Small intestine (tissue), 7 donors: ENCODE measurements at regions not wholly inside any gene's neighbourhood (a gene's known extent, or its start where the extent isn't known, plus 50 kb on each side); places are given as distances from the start of the nearest gene placed in this dataset.

Experiments
- DNase-seq, 2 donors: peaks; one replicate each; pipeline versions ENCODE4 v3.0.0 to v3.0.0-alpha.2; 2013
- FAIRE-seq: peaks from 2 replicates; lab custom pipeline; 2012; peaks lifted over from hg19 to GRCh38; lab: Jason Lieb, UNC
- H3K27ac ChIP-seq, 3 donors: one replicate each; pipeline ENCODE4 v1.5.1; 2013; ENCODE audit warnings: low read length in 2 of 3, mild to moderate bottlenecking in 2 of 3, control low read depth in 1 of 3, inconsistent platforms in 1 of 3, low read depth in 1 of 3, moderate library complexity in 1 of 3
- H3K27me3 ChIP-seq, 3 donors: one replicate each; pipeline ENCODE4 v1.6.1; 2013; ENCODE audit warnings: low read length in 3 of 3, inconsistent platforms in 1 of 3; ENCODE audit not compliant: control insufficient read depth in 3 of 3, insufficient read depth in 3 of 3
- H3K36me3 ChIP-seq, 3 donors: one replicate each; pipeline ENCODE4 v1.6.1; 2013; ENCODE audit warnings: low read length in 3 of 3, inconsistent platforms in 1 of 3, low read depth in 1 of 3, mild to moderate bottlenecking in 1 of 3, moderate library complexity in 1 of 3; ENCODE audit not compliant: control insufficient read depth in 3 of 3, insufficient read depth in 2 of 3
- H3K4me1 ChIP-seq, 3 donors: one replicate each; pipeline ENCODE4 v1.6.1; 2013; ENCODE audit warnings: low read length in 2 of 3, inconsistent platforms in 1 of 3, low read depth in 1 of 3, mild to moderate bottlenecking in 1 of 3, moderate library complexity in 1 of 3; ENCODE audit not compliant: control insufficient read depth in 3 of 3, insufficient read depth in 2 of 3
- H3K4me3 ChIP-seq, 3 donors: one replicate each; pipeline ENCODE4 v1.5.1; 2013; ENCODE audit warnings: low read length in 3 of 3, control low read depth in 1 of 3, inconsistent platforms in 1 of 3, low read depth in 1 of 3, mild to moderate bottlenecking in 1 of 3, moderate library complexity in 1 of 3
- H3K9me3 ChIP-seq, 2 donors: one replicate each; pipeline ENCODE4 v1.6.1; 2013; ENCODE audit warnings: low read depth in 1 of 2, low read length in 1 of 2; ENCODE audit not compliant: control insufficient read depth in 2 of 2, insufficient read depth in 1 of 2
- WGBS, 3 donors: extraction: QIAGEN DNeasy Blood & Tissue Kit; methylation state at CpG; one replicate each; pipeline ENCODE4 v1.1.7; 2013; 5-methylcytosine and 5-hydroxymethylcytosine counted together
- donor health status: healthy with polysubstance abuse.
- donor health status: control.
- donor health status: control.
- donor health status: Bipolar disorder and iron deficiency.
- donor health status: healthy.

DNA sequence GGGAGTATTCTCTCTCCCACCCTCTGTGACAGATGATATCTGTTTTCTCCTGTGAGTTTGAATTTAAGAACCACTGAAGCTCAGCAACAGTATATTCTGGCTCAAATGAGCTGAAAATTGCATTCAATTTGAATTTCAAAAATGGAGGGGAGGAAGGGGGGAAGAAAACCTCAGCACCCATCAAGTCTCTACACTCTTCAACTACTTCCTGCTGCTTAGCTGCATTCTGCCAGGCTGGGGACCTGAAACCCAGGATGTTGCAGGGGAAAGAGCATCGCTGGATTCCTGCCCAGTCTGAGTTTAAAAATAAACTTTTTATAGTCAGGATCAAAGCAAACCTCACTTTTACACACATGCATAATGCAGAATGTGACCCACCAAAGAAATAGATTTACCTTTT, 214.3 kb upstream of the ESRRG start:
- H3K4me3 ChIP-seq, result no peak overlapping the region
- peaks cover 0 to 4% (median 0%) of the 10 kb centered on the region in 3 donors for H3K36me3 ChIP-seq
- no peak overlapping the region for H3K27ac ChIP-seq
- FAIRE-seq (no peak), DNase-seq (no peak)
- no peaks in the 10 kb centered on the region for H3K4me1 ChIP-seq
- no peaks in the 10 kb centered on the region for H3K9me3 ChIP-seq
- WGBS, 3 donors, result 46 to 82% (median 69%) methylated on average over 1 of the region's 1 CpG
- H3K27me3 ChIP-seq, result no peaks in the 10 kb centered on the region

DNA sequence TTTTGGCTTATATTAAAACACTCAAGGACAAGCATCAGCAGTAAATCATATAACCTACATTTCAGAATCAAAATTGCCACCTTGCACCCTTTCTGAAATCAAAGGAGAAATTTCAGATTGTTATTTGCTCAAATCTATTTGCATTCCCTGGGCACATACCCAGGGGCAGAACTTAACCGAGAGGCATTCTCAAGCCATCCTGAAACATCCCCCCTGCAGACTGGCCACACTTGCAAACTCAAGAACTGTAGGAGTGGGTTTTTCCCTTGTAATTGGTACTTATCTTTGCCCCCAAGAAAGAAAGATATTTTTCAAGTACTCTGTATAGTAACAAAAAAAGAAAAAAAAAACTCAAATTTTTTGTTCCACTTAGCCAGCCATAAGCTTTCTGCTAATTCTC, 213.6 kb upstream of the ESRRG start:
- FAIRE-seq (no peak), DNase-seq (no peak)
- H3K4me3 ChIP-seq, result no peak overlapping the region
- no peaks in the 10 kb centered on the region for H3K27me3 ChIP-seq
- H3K36me3 ChIP-seq, result peaks cover 0 to 4% (median 0%) of the 10 kb centered on the region in 3 donors
- no peaks in the 10 kb centered on the region for H3K9me3 ChIP-seq
- no peak overlapping the region for H3K27ac ChIP-seq
- H3K4me1 ChIP-seq, result no peaks in the 10 kb centered on the region
- 89 to 94% (median 90%) methylated on average over 1 of the region's 1 CpG for WGBS, 3 donors

DNA sequence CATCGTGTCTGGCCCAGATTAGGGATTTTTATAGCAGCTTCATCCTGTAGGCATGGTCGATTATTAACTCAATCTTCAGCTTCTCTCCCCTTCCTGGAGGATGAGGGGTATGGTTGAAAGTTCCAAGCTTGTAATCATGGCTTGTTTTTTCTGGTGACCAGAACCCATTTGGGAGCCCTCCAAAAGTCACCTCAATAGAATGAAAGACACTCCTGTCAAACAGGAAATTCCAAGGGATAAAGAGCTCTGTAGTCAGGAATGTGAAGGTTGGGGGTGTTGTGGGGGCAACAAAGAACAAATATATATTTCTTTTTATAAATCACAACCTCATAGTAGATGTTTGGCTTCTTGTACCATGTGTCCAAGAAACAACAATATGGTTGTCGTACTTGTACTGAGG, 212.7 kb upstream of the ESRRG start:
- Histone ChIP-seq H3K36me3 (peaks cover 0 to 4% (median 0%) of the 10 kb centered on the region in 3 donors), H3K27me3 (no peaks in the 10 kb centered on the region), H3K4me1 (no peaks in the 10 kb centered on the region), H3K4me3 (no peak overlapping the region), H3K27ac (no peak overlapping the region), H3K9me3 (no peaks in the 10 kb centered on the region)
- WGBS, 3 donors, result 58 to 71% (median 66%) methylated on average over 3 of the region's 3 CpGs
- FAIRE-seq, result no peak
- no peak for DNase-seq

DNA sequence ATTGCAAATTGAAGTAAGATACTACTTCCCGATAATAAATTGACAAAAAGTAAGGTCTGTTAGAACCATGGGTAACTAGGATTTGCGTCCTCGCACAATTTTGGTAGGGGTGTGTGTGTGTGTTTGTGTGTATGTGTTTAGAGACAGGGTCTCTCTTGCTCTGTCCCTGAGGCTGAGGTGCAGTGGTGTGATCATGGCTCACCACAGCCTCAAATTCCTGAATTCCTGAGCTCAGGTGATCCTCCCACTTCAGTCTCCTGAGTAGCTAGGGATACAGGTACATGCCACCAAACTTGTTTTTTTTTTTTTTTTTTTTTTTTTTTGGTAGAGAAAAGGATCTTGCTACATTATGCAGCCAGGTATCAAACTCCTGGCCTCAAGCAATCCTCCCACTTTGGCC, 209.2 kb upstream of the ESRRG start:
- Histone ChIP-seq H3K4me1 (peaks cover 0 to 9% (median 0%) of the 10 kb centered on the region in 3 donors), H3K27ac (no peak overlapping the region), H3K27me3 (no peaks in the 10 kb centered on the region), H3K36me3 (peaks cover 0 to 4% (median 0%) of the 10 kb centered on the region in 3 donors), H3K4me3 (no peak overlapping the region), H3K9me3 (no peaks in the 10 kb centered on the region)
- DNase-seq, result no peak
- FAIRE-seq, result no peak
- 96 to 99% (median 97%) methylated on average over 3 of the region's 3 CpGs for WGBS, 3 donors

DNA sequence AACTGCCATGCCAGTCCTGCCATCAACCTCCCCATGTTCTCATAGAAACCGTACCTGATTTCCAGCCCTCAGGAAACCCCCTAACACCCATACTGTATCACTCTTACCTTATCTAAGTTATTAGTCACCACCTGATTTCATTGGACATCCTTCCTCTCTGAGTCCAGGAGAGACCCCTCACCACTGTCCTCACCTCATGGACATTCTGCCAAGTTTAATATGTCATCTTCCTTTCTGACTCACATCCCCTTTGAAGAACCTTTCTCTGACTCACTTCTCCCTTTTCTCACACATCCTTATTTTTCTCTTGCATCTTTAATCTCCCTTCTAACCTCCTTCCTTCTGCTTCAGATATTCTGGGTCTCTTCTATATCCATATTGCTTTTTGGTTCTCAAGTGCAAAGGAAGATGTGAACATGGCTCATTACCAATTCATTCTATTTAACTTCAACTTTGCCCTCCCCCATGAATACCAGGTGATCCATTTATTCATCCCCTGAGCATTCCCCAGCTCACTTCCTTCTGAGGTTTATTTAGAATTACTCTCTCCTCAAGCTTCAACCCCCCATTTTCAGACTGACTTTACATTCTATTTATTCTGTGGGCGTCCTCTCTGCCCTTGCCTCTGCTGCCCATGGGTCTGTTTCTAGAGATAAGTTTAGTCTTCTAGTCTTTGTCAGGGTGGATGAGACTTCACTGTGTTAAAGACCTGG, 206.8 kb upstream of the ESRRG start:
- Histone ChIP-seq H3K36me3 (peaks cover 0 to 4% (median under 1%) of the 10 kb centered on the region in 3 donors), H3K27me3 (no peaks in the 10 kb centered on the region), H3K4me3 (no peak overlapping the region), H3K9me3 (no peaks in the 10 kb centered on the region), H3K4me1 (peaks cover 0 to 31% (median 3%) of the 10 kb centered on the region in 3 donors), H3K27ac (no peak overlapping the region)
- WGBS, 3 donors, result 77 to 87% (median 86%) methylated on average over 2 of the region's 2 CpGs
- DNase-seq (no peak), FAIRE-seq (no peak)

DNA sequence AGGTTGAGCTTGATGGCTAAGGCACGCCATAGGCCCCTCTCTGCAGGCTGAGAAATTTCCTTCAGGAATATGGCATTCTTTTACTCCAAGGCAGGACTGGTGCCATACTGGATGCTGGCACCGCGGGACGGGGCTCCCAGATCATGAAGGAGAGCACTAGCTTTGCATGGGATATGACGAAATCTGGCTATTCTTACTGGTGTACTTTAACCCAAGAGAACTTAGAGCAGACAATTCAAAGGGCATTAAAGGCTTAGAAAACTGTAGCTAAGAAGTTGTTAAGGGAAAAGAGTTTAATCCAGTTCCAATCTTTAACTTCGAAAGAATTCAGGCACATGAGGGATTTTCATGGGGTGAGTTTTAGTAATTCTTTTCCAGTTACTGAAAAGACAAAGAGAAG, 204.4 kb upstream of the ESRRG start:
- H3K27me3 ChIP-seq, result no peaks in the 10 kb centered on the region
- H3K4me1 ChIP-seq, result peaks cover 1 to 39% (median 7%) of the 10 kb centered on the region in 3 donors
- no peaks in the 10 kb centered on the region for H3K9me3 ChIP-seq
- peak overlapping the region in 1 of 3 donors; percentile 33 for H3K27ac ChIP-seq
- H3K36me3 ChIP-seq, result peaks cover 0 to 3% (median 0%) of the 10 kb centered on the region in 3 donors
- WGBS, 3 donors, result 81 to 92% (median 91%) methylated on average over 6 of the region's 6 CpGs
- H3K4me3 ChIP-seq, result no peak overlapping the region
- peak in 1 of 2 donors; percentile 67 for DNase-seq
- FAIRE-seq, result no peak

DNA sequence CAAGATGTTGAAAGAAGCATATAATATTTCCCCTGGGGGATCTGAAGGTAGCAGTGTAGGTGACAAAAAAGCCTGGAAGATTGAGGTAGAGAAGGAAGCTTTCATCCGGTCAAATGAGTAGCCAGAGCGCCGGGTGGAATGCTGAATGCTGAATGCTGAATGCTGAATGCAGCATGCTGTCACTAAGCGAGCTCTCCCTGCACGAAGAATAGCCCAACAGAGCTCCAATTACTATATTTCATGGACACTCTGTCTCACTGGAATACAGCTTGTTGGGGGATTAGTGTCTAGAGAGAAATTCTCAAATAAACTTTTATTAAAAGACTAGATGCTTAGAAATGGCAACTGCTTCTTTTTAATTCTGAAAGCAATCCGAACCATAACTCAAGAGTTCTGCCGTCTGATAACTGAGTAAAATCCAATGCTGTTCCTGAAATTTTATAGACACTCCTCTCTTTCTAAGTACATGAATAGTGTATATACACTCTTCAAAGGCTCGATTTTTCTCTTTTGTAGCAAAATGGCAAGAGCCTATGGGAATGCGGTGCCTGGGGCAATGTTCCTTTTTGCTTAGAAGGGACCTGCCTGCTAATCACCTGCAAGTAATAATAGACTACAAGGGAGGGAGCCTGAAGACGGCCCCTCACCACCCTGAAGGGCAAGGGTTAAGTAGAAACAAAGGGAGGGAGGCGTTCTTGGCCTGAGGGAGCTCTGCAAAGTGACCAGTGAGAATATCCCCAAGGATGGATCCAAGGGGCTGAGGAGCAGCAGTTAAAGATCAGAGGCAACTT, 203.7 kb upstream of the ESRRG start:
- FAIRE-seq, result no peak
- H3K4me3 ChIP-seq, result no peak overlapping the region
- peaks cover 0 to 3% (median 0%) of the 10 kb centered on the region in 3 donors for H3K36me3 ChIP-seq
- peaks cover 3 to 44% (median 7%) of the 10 kb centered on the region in 3 donors for H3K4me1 ChIP-seq
- no peaks in the 10 kb centered on the region for H3K27me3 ChIP-seq
- peak overlapping the region in 1 of 3 donors; percentile 56 for H3K27ac ChIP-seq
- peak in 1 of 2 donors; percentile 13 for DNase-seq
- H3K9me3 ChIP-seq, result no peaks in the 10 kb centered on the region
- WGBS, 3 donors, result 57 to 79% (median 73%) methylated on average over 11 of the region's 11 CpGs

DNA sequence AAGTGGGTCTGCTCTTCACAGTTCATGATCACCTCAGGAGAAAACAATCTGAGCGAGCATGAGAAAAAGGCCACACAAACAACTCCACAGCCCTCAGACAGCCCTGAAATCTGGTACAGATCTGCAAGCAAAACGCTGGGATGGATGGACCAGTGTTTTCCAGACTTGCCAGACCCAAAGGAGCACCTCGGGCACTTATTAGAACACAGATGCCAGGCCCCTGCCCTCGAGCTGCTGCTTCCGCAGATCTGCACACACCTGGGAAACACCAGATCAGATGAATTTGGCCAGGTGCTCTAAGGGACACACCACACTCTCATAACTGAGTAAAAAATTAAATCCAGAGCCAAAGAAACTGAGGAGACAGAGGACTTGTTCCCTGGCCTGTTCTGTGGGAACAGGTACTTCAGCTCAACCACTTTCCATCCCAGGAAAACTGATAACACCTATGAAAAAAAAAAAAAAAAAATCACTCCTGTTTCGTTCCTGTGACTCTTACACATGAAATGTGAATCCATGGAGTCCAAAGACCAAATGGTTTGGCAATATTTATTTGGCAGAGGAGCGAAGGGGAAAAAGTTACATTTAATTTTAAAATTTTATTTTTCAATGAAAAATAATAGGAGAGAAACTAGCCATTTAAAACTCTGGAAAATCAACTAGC, 202.9 kb upstream of the ESRRG start:
- no peak for FAIRE-seq
- Histone ChIP-seq H3K27me3 (no peaks in the 10 kb centered on the region), H3K4me1 (peaks cover 3 to 49% (median 9%) of the 10 kb centered on the region in 3 donors), H3K27ac (peak overlapping the region in 1 of 3 donors; percentile 56), H3K4me3 (no peak overlapping the region), H3K9me3 (no peaks in the 10 kb centered on the region), H3K36me3 (peaks cover 0 to 3% (median 0%) of the 10 kb centered on the region in 3 donors)
- peak; percentile 53 to 57 for DNase-seq
- 32 to 67% (median 45%) methylated on average over 7 of the region's 7 CpGs for WGBS, 3 donors
